Large intestine (tissue), 3 donors: ENCODE measurements at regions not wholly inside any gene's neighbourhood (a gene's known extent, or its start where the extent isn't known, plus 50 kb on each side); places are given as distances from the start of the nearest gene placed in this dataset.

Experiments
- DNase-seq, 2 donors: peaks; one replicate each; pipeline versions ENCODE4 v3.0.0 to v3.0.0-alpha.2; 2013
- H3K27ac ChIP-seq: one replicate; pipeline ENCODE4 v1.5.1; 2013; ENCODE audit warnings: low read length
- H3K27me3 ChIP-seq: 2 replicates; pipeline ENCODE4 v1.6.1; 2013; ENCODE audit warnings: low read length; ENCODE audit not compliant: control insufficient read depth, insufficient read depth
- H3K36me3 ChIP-seq: 2 replicates; pipeline ENCODE4 v1.6.1; 2013; ENCODE audit warnings: low read length; ENCODE audit not compliant: control insufficient read depth, insufficient read depth
- H3K4me1 ChIP-seq: one replicate; pipeline ENCODE4 v1.6.1; 2013; ENCODE audit warnings: low read length; ENCODE audit not compliant: control insufficient read depth, insufficient read depth
- H3K4me3 ChIP-seq: one replicate; pipeline ENCODE4 v1.5.1; 2013; ENCODE audit warnings: low read length
- H3K9me3 ChIP-seq: one replicate; pipeline ENCODE4 v1.6.1; 2013; ENCODE audit warnings: mild to moderate bottlenecking, low read depth, low read length, moderate library complexity; ENCODE audit not compliant: control insufficient read depth
- WGBS: methylation state at CpG from one replicate; pipeline ENCODE4 v1.1.5; 2013; ENCODE audit warnings: low lambda C conversion rate; ENCODE audit not compliant: insufficient coverage; 5-methylcytosine and 5-hydroxymethylcytosine counted together

DNA sequence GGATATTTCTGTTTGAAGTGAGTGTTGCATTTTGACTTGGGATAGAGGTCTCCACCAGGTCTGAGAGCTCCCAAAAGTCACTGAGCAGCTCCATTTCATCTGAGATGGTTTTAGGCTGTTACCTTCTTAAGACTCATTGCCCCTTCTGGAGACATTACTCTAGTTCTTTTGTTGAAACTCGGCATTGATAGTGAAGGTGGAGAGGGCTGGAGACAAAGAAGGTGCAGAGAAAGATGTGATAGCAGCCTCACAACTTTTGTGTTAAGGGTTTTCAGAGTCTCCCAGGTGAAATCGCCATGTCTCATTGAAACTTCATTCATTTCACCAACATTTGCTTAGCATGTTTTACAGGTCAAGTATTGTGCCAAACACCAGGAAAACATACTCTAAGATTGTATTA is 219.6 kb downstream of the INSIG2 start:
- H3K27ac ChIP-seq = no peak overlapping the region
- WGBS = 43% methylated on average over 1 of the region's 2 CpGs
- H3K4me1 ChIP-seq = no peaks in the 10 kb centered on the region
- H3K4me3 ChIP-seq = no peak overlapping the region
- no peak for DNase-seq
- no peaks in the 10 kb centered on the region for H3K36me3 ChIP-seq
- no peaks in the 10 kb centered on the region for H3K9me3 ChIP-seq
- H3K27me3 ChIP-seq = peaks cover 58% of the 10 kb centered on the region

DNA sequence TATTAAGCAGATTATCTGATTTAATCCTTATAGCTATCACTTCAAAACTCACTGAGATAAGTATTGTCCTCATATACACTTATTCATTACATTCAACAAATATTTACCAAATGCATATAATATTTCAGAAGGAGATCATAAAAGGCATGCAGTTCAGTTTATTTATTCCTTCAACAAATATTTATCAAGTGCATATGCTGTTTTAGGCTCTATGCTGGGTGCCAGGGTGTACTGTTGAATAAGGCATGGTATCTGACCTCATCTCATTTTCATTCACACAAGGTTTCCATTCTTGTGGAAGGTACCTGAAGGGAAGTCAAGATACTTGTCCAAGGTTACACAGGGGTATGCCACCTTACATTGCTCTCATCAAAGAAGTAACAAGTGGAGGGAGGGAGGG is 213.0 kb downstream of the INSIG2 start:
- Histone ChIP-seq H3K4me3 (no peak overlapping the region), H3K27me3 (peaks cover 3% of the 10 kb centered on the region), H3K36me3 (no peaks in the 10 kb centered on the region), H3K27ac (no peak overlapping the region), H3K9me3 (no peaks in the 10 kb centered on the region), H3K4me1 (no peaks in the 10 kb centered on the region)
- no peak for DNase-seq

DNA sequence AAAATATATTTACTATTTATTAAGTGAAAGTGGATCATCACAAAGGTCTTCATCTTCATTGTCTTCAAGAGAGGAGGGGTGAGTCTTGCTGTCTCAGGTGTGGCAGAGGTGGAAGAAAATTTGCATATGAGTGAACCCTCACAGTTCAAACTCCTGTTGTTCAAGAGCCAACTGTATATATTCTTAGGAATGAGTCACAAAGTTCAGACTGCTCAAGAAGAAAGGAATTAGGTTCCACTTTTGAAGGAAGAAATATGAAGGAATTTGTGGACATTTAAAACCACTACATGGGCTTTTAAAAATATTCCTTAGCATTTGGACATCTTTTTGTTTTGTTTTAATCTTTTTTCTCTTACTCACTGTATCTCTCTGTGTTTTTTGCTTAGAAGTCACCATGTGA is 212.6 kb downstream of the INSIG2 start:
- H3K9me3 ChIP-seq = no peaks in the 10 kb centered on the region
- DNase-seq = no peak
- H3K36me3 ChIP-seq = no peaks in the 10 kb centered on the region
- no peak overlapping the region for H3K4me3 ChIP-seq
- no peaks in the 10 kb centered on the region for H3K4me1 ChIP-seq
- no peak overlapping the region for H3K27ac ChIP-seq
- no peaks in the 10 kb centered on the region for H3K27me3 ChIP-seq

DNA sequence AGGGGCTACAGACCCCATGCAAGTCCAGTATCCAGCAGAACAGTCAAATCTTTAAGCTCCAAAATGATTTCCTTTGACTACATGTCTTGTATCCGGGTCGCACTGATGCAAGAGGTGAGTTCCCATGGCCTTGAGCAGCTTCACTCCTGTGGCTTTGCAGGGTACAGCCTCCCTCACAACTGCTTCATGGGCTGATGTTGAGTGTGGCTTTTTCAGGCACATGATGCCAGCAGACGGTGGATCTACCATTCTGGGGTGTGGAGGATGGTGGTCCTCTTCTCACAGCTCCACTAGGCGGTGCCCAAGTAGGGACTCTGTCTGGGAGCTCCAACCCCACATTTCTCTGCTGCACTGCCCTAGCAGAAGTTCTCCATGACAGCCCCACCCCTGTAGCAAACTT is 208.4 kb downstream of the INSIG2 start:
- WGBS = no CpG with 5 or more reads among the region's 4 CpGs
- no peak overlapping the region for H3K27ac ChIP-seq
- H3K27me3 ChIP-seq = no peaks in the 10 kb centered on the region
- H3K4me1 ChIP-seq = no peaks in the 10 kb centered on the region
- no peaks in the 10 kb centered on the region for H3K36me3 ChIP-seq
- H3K9me3 ChIP-seq = no peaks in the 10 kb centered on the region
- no peak overlapping the region for H3K4me3 ChIP-seq
- DNase-seq = no peak

DNA sequence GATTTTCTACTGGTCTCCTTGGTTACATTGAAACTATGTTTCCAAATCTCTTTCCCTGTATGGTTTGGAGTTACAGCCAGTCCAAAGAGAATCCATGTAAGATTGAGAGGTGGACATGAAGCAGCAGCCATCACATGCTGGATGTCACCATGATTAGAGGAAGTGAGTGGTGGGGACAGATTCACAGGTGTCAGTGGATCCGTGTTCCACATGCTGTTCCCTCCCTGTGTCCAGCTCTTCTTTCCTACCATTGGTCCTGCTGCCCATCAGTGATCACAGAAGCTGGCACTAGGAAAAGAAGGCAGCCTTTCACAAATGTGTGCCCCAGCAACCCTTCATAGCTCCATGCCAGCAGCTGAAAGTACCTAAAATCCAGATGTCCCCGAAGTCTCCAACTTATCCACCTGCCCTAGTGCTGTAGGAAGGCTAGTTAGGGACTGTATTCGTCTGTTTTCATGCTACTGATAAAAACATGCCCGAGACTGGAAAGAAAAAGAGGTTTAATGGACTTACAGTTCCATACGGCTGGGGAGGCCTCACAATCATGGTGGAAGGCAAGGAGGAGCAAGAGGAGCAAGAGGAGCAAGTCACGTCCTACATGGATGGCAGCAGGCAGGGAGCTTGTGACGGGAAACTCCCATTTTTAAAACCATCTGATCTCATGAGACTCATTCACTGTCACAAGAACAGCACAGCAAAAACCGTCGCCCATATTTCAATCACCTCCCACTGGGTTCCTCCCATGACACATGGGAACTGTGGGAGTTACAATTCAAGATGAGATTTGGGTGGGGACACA is 207.5 kb downstream of the INSIG2 start:
- no peak overlapping the region for H3K27ac ChIP-seq
- no peaks in the 10 kb centered on the region for H3K36me3 ChIP-seq
- no peaks in the 10 kb centered on the region for H3K27me3 ChIP-seq
- no peak overlapping the region for H3K4me3 ChIP-seq
- no CpG with 5 or more reads among the region's 9 CpGs for WGBS
- DNase-seq = no peak
- H3K9me3 ChIP-seq = no peaks in the 10 kb centered on the region
- no peaks in the 10 kb centered on the region for H3K4me1 ChIP-seq

DNA sequence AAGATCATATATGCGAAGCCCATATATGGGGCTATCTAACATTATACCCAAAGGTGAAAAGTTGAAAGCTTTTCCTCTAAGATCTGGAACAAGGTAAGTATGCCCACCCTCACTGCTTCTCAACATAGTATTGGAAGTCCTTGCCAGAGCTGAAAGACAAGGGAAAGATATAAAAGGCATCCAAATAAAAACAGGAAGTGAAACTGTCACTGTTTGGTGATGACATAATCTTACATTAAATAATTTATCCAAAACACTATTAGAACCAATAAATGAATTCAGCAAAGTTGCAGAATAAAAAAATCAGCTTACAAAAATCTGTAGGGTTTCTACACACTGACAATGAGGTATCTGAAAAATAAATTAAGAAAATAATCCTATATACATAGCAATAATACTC is 205.8 kb downstream of the INSIG2 start:
- Histone ChIP-seq H3K36me3 (no peaks in the 10 kb centered on the region), H3K27ac (no peak overlapping the region), H3K4me1 (no peaks in the 10 kb centered on the region), H3K9me3 (no peaks in the 10 kb centered on the region), H3K4me3 (no peak overlapping the region), H3K27me3 (no peaks in the 10 kb centered on the region)
- no peak for DNase-seq
- no CpG with 5 or more reads among the region's 1 CpG for WGBS

DNA sequence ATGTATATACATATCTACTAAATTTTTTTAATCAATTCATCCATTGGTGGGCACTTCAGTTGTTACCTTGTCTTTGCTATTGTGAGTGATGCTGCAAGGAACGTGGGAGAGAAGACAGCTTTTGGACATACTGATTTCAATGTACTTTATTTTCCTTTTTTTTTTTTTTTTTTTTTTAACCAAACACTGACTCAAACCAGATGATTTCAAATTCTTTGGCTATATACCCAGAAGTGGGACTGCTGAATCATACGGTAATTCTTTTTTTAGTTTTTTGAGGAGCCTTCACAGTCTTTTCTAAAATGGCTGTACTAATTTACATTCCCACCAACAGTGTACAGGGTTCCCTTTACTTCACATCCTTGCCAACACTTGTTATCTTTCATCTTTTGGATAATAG is 204.7 kb downstream of the INSIG2 start:
- Histone ChIP-seq H3K4me1 (no peaks in the 10 kb centered on the region), H3K4me3 (no peak overlapping the region), H3K27ac (no peak overlapping the region), H3K27me3 (no peaks in the 10 kb centered on the region), H3K9me3 (no peaks in the 10 kb centered on the region), H3K36me3 (no peaks in the 10 kb centered on the region)
- DNase-seq = no peak
- WGBS = 83% methylated on average over 2 of the region's 2 CpGs

DNA sequence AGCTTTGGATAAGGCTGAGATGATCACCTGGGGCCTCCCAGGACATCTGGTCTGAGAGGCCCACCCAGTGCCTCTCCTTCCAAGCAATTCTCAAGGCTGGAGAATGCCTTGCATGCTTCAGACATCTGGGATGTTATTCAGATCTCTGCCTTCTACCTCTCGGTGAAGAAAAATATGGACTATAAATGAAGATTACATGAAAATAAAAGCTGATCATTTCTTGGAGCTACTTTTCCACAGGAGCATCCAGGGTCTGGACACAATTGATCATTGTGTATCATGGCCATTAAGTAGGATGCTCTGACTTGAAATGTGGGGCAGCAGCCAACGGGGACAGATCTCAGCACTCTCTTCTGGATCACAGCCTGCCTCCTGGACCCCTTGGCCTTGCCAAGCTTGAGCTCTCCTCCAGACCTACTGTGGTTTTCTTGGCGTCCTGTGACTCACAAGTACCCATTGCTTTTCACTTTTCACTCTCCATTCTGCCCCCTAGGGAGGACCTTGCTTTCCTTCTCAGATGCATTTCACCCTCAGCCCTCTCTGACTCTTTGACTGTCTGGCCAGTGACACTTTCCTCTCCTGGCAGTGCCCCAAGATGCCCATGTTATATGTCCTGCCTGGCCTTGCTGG is 203.1 kb downstream of the INSIG2 start:
- Histone ChIP-seq H3K36me3 (no peaks in the 10 kb centered on the region), H3K9me3 (no peaks in the 10 kb centered on the region), H3K27ac (no peak overlapping the region), H3K4me1 (no peaks in the 10 kb centered on the region), H3K4me3 (no peak overlapping the region), H3K27me3 (no peaks in the 10 kb centered on the region)
- no peak for DNase-seq
- no CpG with 5 or more reads among the region's 3 CpGs for WGBS

DNA sequence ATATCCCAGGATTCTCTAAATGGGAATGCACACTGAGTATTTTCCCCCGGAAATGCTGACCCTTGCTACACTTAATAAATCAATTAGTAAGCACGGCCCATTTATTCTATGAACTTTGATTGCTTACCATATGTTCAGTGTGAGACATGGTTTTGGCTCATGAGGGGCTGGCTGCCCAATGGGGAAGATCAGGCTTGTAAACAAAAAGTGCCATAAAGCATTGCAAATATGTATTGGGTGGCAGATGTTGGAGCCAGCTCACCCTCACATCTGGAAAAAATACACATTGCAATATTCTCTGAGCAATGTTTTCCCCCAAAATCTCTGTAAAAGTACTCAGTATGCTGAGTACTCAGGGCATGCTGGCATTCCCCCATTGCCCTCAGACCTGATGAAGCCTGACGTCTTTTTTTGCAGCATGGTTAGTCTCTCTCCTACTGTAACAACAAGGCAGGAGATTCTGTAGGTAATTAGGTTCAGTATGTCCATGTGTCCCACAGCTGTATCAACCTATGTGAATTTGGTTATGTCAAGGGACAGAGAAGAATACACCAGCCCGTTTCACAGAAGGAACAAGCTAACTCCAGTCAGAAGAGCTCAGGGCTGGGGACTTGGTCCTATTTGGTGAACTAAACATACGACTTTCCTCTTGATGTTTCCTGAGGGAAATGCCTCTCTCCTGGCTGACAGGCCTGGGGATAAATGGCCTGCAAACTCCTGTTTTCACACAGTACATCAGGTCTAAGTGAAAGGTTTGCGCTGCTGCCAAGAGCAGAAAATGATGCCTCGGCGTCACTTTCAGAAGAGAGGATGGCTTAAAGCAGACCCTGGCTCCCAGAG is 202.4 kb downstream of the INSIG2 start:
- no peak overlapping the region for H3K4me3 ChIP-seq
- no peaks in the 10 kb centered on the region for H3K9me3 ChIP-seq
- no peak overlapping the region for H3K27ac ChIP-seq
- no peaks in the 10 kb centered on the region for H3K27me3 ChIP-seq
- DNase-seq = no peak
- WGBS = 100% methylated on average over 1 of the region's 8 CpGs
- no peaks in the 10 kb centered on the region for H3K4me1 ChIP-seq
- no peaks in the 10 kb centered on the region for H3K36me3 ChIP-seq

DNA sequence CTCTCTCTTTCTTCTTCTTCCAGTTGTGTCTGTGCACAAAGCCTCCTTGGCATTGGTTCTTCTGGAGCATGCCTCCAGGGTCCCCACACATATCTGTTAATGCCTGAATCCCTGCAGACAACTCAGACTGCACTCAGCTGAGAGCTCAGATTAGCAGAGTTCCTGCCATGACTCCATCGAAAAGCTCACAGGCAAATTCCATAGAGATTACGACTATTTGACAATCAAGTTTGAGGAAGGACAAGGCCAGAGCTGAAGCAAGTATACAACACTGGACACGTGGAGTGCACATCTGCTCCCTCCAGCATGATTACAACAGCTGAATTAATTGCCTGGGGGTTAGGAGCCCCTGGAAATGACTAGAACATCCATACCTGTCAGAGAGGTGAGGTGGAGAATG is 190.7 kb downstream of the INSIG2 start:
- Histone ChIP-seq H3K27me3 (peaks cover 9% of the 10 kb centered on the region), H3K4me3 (no peak overlapping the region), H3K4me1 (no peaks in the 10 kb centered on the region), H3K36me3 (no peaks in the 10 kb centered on the region), H3K27ac (no peak overlapping the region), H3K9me3 (no peaks in the 10 kb centered on the region)
- no CpG with 5 or more reads among the region's 3 CpGs for WGBS
- no peak for DNase-seq
